ENCODE measurements at regions not wholly inside any gene's neighbourhood (a gene's known extent, or its start where the extent isn't known, plus 50 kb on each side); places are given as distances from the start of the nearest gene placed in this dataset.

DNA sequence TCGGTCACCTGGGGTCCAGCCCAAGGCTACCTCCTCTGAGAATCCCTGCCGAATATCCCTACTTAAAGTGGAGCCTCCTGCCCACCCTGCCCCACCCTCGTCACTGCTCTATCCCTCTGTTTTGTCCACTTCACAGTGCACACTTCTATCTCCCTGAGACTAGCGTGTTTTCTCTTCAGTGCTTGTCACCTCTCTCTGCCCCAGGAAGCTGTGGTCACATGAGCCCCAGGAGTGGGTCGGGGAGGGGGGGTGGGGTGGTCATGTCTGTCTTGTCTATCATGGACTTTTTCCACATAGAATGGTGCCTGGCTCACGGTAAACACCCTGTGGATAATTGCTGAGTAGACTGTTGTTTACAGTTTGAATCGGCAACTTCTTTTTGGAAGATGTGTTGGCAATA is 673.6 kb downstream of the PTPRU start:
- TF ChIP-seq POLR2A (IDR thresholded peaks at IDR 0.05; ENCODE audit: low read depth, low read length) (no peak), TAF1 (IDR thresholded peaks at IDR 0.05; ENCODE audit: low read depth, low read length) (no peak), POLR2AphosphoS5 (IDR thresholded peaks at IDR 0.05; ENCODE audit: low read depth, low read length) (no peak), PAX5 (IDR thresholded peaks at IDR 0.05; ENCODE audit: insufficient read depth, low read length, severe bottlenecking) (no peak), POU2F2 (IDR thresholded peaks at IDR 0.05; ENCODE audit: low read depth, low read length) (no peak)
